ENCODE measurements at regions not wholly inside any gene's neighbourhood (a gene's known extent, or its start where the extent isn't known, plus 50 kb on each side); places are given as distances from the start of the nearest gene placed in this dataset.

DNA sequence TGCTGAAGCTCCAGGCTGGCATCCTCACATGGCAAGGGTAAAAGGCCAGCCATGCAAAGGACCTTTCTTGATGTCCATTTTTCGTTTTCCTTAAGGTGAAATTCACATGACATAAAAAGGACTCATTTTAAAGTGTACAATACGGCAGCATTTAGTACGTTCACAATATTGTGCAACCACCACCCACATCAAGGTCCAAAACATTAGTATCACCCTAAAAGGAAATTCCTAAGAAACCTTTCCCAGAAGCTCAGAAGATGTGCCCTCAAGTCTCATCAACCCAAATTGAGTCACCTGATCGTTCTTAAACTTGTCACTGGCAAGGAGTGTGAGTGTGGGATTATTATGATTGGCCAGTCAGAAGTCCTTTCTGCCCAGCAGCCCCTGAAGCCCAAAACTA lies 250.1 kb downstream of the TLE3 start:
- TF ChIP-seq, protein P1, sequence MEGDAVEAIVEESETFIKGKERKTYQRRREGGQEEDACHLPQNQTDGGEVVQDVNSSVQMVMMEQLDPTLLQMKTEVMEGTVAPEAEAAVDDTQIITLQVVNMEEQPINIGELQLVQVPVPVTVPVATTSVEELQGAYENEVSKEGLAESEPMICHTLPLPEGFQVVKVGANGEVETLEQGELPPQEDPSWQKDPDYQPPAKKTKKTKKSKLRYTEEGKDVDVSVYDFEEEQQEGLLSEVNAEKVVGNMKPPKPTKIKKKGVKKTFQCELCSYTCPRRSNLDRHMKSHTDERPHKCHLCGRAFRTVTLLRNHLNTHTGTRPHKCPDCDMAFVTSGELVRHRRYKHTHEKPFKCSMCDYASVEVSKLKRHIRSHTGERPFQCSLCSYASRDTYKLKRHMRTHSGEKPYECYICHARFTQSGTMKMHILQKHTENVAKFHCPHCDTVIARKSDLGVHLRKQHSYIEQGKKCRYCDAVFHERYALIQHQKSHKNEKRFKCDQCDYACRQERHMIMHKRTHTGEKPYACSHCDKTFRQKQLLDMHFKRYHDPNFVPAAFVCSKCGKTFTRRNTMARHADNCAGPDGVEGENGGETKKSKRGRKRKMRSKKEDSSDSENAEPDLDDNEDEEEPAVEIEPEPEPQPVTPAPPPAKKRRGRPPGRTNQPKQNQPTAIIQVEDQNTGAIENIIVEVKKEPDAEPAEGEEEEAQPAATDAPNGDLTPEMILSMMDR (IDR thresholded peaks at IDR 0.05), result no peak
- no peak for TF ChIP-seq POLR2A (IDR thresholded peaks at IDR 0.05)

Measured in thyroid gland (tissue), 4 donors.